ENCODE measurements at regions not wholly inside any gene's neighbourhood (a gene's known extent, or its start where the extent isn't known, plus 50 kb on each side); places are given as distances from the start of the nearest gene placed in this dataset.

GRCh38 chr22:22178992-22179391, 65.6 kb upstream of the VPREB1 start:
- TF ChIP-seq CTCF (IDR thresholded peaks at IDR 0.05) (no peak), POLR2A (IDR thresholded peaks at IDR 0.05) (no peak)
